Memory B cell (primary cell): ENCODE measurements at regions not wholly inside any gene's neighbourhood (a gene's known extent, or its start where the extent isn't known, plus 50 kb on each side); places are given as distances from the start of the nearest gene placed in this dataset.
"Not testable (repeated sequence)": the region's sequence is repeated elsewhere in the genome, so short reads cannot be mapped to it uniquely, and the experiment has no call there.

Experiments
- ATAC-seq: fragments of 150-1000 bp; cut with Tn5 transposase; 2 replicates; pipeline ENCODE4 v1.10.0; 2021; ENCODE audit warnings: low read depth, mild to moderate bottlenecking, moderate library complexity
- DNase-seq, 2 donors: peaks; one replicate each; pipeline ENCODE4 v3.0.0; 2022; ENCODE audit warnings: low spot score in 2 of 2
- H3K27ac Mint-ChIP-seq: one replicate; pipeline ENCODE4 v1.8.0; 2022; ENCODE audit warnings: mild to moderate bottlenecking, moderate library complexity, mixed read lengths
- H3K27me3 Mint-ChIP-seq: one replicate; pipeline ENCODE4 v1.8.0; 2022; ENCODE audit warnings: mixed read lengths
- H3K36me3 Mint-ChIP-seq: one replicate; pipeline ENCODE4 v1.8.0; 2022; ENCODE audit warnings: mild to moderate bottlenecking, mixed read lengths
- H3K4me1 Mint-ChIP-seq: one replicate; pipeline ENCODE4 v1.8.0; 2022; ENCODE audit warnings: mixed read lengths
- H3K4me3 Mint-ChIP-seq: one replicate; pipeline ENCODE4 v1.8.0; 2022; ENCODE audit warnings: mild to moderate bottlenecking, moderate library complexity, mixed read lengths
- H3K9me3 Mint-ChIP-seq: one replicate; pipeline ENCODE4 v1.8.0; 2022; ENCODE audit warnings: mixed read lengths

DNA sequence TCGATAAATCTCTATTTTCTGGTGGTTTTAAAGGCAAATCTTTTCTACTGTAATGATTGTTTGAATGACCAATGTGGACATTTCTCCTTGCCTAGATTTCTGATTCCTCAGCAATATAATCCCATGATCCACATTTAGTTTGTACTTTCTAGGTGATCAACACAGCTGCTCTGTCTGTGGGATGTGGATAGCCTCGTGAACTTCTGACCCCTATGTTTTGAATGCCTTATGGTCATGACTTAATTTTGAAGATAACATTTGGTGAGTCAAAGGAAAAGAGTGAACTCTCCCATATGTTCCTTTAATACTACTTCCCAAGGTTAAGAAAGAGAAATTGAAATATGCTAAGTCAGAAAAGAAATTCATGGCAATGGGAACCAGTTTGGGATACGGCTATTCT is 147.5 kb downstream of the CAVIN4 start:
- H3K27ac Mint-ChIP-seq, result no peak overlapping the region
- DNase-seq (no peak), ATAC-seq (no peak)
- no peaks in the 10 kb centered on the region for H3K9me3 Mint-ChIP-seq
- H3K4me1 Mint-ChIP-seq, result no peaks in the 10 kb centered on the region
- H3K36me3 Mint-ChIP-seq, result no peaks in the 10 kb centered on the region
- no peaks in the 10 kb centered on the region for H3K27me3 Mint-ChIP-seq
- no peak overlapping the region for H3K4me3 Mint-ChIP-seq

DNA sequence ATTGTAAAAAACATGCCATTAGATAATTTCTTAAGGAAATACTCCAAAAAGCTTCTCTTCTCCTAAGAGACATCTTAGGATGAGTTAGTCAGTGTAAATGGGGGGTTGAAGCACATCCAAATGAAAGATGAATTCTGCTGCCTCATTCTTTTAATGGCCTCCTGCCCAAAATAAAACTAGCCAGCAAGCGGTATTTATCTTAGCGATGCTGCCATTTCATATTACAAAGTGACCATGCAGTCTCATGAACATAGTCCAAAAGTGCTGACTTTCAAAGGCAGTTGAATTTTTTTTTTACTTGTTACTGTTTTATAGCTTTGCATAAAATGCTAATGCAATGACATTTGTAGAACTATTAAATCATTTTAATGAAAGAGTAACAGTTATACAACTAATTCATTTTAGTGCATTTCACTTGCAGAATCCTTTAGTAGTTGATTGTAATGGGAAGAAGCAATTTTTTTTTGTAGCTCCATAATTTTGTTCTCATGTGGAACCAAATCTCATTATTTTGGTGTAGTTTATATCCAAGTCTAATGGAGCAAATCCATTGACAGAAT is 151.5 kb downstream of the CAVIN4 start:
- Mint-ChIP-seq H3K4me1 (no peaks in the 10 kb centered on the region), H3K4me3 (no peak overlapping the region), H3K27me3 (no peaks in the 10 kb centered on the region), H3K27ac (no peak overlapping the region), H3K36me3 (no peaks in the 10 kb centered on the region), H3K9me3 (no peaks in the 10 kb centered on the region)
- DNase-seq (no peak), ATAC-seq (no peak)

DNA sequence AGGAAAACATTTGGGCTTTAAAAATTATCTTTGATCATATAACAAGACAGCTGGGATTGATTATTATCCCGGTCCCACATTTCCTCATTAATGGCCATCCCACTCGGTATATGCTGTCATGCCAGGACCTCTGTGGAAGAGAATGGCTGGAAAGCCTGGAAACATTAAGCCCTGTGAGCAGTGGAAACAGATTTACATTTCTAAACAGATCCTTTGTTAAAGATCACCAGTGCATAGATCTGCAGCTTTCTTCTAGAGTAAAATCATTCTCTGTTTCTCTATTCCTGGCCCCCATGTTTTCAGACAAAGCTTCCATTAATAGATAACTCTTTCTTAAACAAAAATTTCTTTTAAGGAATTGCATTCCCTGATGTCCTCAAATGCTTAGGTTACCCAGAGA is 152.2 kb downstream of the CAVIN4 start:
- Mint-ChIP-seq H3K27me3 (no peaks in the 10 kb centered on the region), H3K36me3 (no peaks in the 10 kb centered on the region), H3K9me3 (peaks cover 2% of the 10 kb centered on the region), H3K4me1 (no peaks in the 10 kb centered on the region), H3K4me3 (no peak overlapping the region), H3K27ac (no peak overlapping the region)
- DNase-seq (no peak), ATAC-seq (no peak)

DNA sequence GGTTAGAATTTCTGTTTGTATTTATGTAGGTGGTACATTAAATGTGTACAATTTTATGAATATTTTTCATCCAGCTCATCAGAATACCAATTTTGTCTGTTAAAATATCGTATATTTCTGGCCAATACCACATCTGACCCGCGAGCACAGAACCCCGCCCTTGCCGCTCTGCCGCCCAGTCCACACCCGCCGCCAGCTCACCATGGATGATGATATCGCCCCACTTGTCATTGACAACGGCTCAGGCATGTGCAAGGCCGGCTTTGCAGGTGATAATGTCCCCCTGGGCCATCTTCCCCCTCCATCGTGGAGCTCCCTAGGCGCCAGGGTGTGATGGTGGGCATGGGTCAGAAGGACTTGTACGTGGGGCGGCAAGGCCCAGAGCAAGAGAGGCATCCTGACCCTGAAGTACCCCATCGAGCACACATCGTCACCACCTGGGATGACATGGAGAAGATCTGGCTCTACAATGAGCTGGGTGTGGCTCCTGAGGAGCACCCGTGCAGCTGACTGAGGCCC is 153.2 kb downstream of the CAVIN4 start:
- ATAC-seq (no peak), DNase-seq (no peak)
- Mint-ChIP-seq H3K4me1 (no peaks in the 10 kb centered on the region), H3K27ac (no peak overlapping the region), H3K27me3 (no peaks in the 10 kb centered on the region), H3K9me3 (peaks cover 2% of the 10 kb centered on the region), H3K4me3 (no peak overlapping the region), H3K36me3 (no peaks in the 10 kb centered on the region)

DNA sequence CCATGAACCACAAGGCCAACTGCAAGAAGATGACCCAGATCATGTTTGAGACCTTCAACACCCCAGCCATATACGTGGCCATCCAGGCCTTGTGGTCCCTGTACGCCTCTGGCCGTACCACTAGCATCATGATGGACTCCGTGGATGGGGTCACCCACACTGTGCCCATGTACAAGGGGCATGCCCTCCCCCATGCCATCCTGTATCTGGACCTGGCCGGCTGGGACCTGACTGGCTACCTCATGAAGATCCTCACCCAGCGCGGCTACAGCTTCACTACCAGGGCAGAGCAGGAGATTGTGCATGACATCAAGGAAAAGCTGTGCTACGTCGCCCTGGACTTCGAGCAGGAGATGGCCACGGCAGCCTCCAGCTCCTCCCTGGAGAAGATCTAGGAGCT is 153.7 kb downstream of the CAVIN4 start:
- no peaks in the 10 kb centered on the region for H3K4me1 Mint-ChIP-seq
- H3K27ac Mint-ChIP-seq, result no peak overlapping the region
- peaks cover 2% of the 10 kb centered on the region for H3K9me3 Mint-ChIP-seq
- H3K4me3 Mint-ChIP-seq, result no peak overlapping the region
- no peak for DNase-seq
- ATAC-seq, result no peak
- no peaks in the 10 kb centered on the region for H3K36me3 Mint-ChIP-seq
- no peaks in the 10 kb centered on the region for H3K27me3 Mint-ChIP-seq

DNA sequence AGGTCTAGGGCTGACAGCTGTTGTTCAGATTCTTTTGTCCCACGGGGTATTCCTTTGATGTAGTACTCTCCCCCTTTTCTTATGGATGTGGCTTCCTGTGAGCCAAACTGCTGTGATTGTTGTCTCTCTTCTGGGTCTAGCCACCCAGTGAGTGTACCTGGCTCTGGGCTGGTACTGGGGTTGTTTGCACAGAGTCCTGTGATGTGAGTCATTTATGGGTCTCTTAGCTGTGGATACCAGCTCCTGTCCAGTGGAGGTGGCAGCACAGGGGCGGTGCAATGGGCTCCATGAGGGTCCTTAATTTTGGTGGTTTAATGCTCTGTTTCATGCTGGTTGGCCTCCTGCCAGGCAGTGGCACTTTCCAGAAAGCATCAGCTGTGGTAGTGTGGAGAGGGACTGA is 161.3 kb downstream of the CAVIN4 start:
- H3K4me1 Mint-ChIP-seq, result no peaks in the 10 kb centered on the region
- H3K36me3 Mint-ChIP-seq, result no peaks in the 10 kb centered on the region
- H3K9me3 Mint-ChIP-seq, result peaks cover 10% of the 10 kb centered on the region
- no peaks in the 10 kb centered on the region for H3K27me3 Mint-ChIP-seq
- ATAC-seq, result no peak
- no peak overlapping the region for H3K27ac Mint-ChIP-seq
- H3K4me3 Mint-ChIP-seq, result no peak overlapping the region
- DNase-seq, result no peak

DNA sequence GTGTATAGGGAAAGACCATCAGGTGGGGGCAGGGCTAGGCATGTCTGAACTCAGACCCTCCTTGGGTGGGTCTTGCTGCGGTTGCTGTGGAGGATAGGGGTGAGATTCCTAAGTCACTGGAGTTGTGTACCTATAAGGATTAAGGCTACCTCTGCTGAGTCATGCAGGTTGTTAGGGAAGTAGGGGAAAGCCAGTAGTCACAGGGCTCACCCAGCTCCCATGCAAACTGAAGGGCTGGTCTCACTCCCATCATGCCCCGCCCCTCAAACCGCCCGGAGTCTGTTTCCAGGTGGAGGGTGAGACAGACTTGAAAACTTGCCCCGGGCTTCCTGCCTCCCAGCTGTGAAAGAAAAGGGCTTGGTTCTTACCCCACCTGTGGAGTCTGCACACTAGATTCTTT is 161.8 kb downstream of the CAVIN4 start:
- H3K36me3 Mint-ChIP-seq, result no peaks in the 10 kb centered on the region
- peaks cover 10% of the 10 kb centered on the region for H3K9me3 Mint-ChIP-seq
- H3K4me3 Mint-ChIP-seq, result no peak overlapping the region
- no peaks in the 10 kb centered on the region for H3K4me1 Mint-ChIP-seq
- ATAC-seq, result no peak
- no peak for DNase-seq
- H3K27ac Mint-ChIP-seq, result no peak overlapping the region
- no peaks in the 10 kb centered on the region for H3K27me3 Mint-ChIP-seq

DNA sequence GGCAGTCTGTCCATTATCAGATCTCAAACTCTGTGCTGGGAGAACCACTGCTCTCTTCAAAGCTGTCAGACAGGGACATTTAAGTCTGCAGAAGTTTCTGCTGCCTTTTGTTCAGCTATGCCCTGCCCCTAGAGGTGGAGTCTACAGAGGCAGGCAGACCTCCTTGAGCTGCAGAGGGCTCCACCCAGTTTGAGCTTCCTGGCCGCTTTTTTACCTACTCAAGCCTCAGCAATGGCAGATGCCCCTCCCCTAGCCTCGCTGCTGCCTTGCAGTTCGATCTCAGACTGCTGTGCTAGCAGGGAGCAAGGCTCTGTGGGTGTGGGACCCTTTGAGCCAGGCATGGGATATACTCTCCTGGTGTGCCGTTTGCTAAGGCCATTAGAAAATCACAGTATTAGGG is 171.1 kb downstream of the CAVIN4 start:
- ATAC-seq, H3K9me3 Mint-ChIP-seq, H3K4me3 Mint-ChIP-seq, H3K27ac Mint-ChIP-seq, H3K27me3 Mint-ChIP-seq, H3K4me1 Mint-ChIP-seq, DNase-seq, H3K36me3 Mint-ChIP-seq: not testable (repeated sequence)

DNA sequence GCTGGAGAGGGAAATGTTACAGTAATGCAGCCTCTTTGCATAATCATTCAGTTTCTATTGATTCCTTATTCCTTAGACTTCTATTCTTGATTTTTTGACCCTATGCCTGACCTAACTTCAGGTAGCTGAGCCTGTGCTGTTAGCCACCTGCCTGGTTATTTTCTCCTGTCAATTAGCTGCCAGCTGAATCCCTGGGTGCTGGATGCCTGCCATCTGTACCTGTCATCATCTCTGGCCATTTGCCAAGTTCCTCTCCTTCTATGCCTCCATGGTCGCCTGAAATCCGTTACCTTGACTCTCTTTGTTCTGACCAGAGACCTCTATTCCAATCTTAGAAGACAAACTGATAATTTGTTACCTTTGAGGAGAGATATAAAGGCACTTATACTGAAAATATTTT is 178.3 kb downstream of the CAVIN4 start:
- Mint-ChIP-seq H3K4me3 (no peak overlapping the region), H3K4me1 (no peaks in the 10 kb centered on the region), H3K27me3 (peaks cover 5% of the 10 kb centered on the region), H3K9me3 (no peaks in the 10 kb centered on the region), H3K36me3 (no peaks in the 10 kb centered on the region), H3K27ac (no peak overlapping the region)
- ATAC-seq (no peak), DNase-seq (no peak)

DNA sequence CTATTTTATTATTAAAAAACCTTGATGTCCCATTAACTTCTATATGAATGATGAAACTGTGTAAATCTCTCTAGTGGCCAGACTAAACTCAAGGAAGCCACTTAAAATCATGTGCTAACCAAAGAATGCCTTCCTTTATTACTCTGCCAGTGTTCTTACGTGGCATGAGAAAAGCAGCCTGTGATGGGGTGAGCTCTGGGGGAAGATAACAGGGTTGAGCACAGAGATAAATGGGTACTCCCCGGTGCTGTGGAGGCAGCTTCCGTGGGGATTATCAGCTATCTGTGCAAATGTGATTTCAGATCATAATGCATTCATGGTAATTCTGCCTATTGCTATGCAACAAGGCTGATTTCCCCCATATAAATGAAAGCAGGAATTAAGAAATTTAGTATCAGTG is 181.3 kb downstream of the CAVIN4 start:
- H3K4me3 Mint-ChIP-seq, result no peak overlapping the region

DNA sequence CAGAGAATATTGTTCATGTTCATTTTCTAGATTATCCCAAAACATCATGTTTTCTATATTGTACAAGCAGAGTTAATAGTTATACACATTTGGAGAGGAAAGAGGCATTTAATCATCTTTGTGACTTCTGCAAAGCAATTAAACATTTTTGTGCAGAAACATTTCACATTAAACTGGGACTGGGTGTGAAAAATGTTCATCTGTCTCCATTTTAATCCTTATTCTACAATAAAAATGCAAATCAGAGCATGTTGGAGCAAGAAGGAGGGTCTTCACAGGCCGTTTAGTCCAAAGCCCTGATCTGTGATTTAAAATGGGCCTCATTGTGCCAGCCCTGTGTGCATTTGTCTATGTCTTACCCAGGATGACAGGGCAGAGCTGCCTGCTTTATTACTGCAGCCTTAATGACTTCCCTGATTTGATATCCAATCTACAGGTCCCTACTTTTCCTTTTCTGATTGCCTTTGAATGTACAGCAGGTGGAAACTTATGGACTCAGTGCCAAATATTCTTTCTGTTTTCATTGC is 183.5 kb downstream of the CAVIN4 start:
- Mint-ChIP-seq H3K27ac (no peak overlapping the region), H3K27me3 (peaks cover 5% of the 10 kb centered on the region), H3K9me3 (peaks cover 3% of the 10 kb centered on the region), H3K4me3 (no peak overlapping the region), H3K36me3 (no peaks in the 10 kb centered on the region), H3K4me1 (no peaks in the 10 kb centered on the region)
- ATAC-seq, result no peak
- no peak for DNase-seq

More for the DNA sequence above, 181.3 kb downstream of the CAVIN4 start:
- no peak overlapping the region for H3K27ac Mint-ChIP-seq
- DNase-seq, result no peak
- H3K4me1 Mint-ChIP-seq, result no peaks in the 10 kb centered on the region
- H3K9me3 Mint-ChIP-seq, result peaks cover 3% of the 10 kb centered on the region
- ATAC-seq, result no peak
- H3K27me3 Mint-ChIP-seq, result peaks cover 5% of the 10 kb centered on the region
- H3K36me3 Mint-ChIP-seq, result no peaks in the 10 kb centered on the region

DNA sequence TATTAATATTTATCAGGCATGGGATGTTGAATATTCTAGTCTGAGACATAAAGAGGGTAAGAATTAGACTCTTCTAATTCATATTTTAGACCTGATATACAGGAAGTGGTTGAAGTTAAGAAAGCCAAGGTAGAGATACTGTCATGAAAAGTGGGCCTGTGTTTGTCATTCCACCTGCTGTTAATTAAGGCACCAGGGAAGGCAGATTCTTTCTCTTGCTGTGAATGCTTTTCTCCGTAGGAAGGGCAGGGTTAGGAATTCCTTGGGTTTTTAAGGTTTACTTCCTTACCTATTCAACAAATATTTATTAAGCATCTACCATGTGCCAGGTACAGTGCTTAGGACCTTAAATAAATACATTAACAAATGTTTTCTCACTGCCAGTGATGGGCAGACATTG is 196.4 kb downstream of the CAVIN4 start:
- ATAC-seq, result no peak
- H3K4me1 Mint-ChIP-seq, result no peaks in the 10 kb centered on the region
- no peaks in the 10 kb centered on the region for H3K9me3 Mint-ChIP-seq
- no peaks in the 10 kb centered on the region for H3K36me3 Mint-ChIP-seq
- H3K4me3 Mint-ChIP-seq, result no peak overlapping the region
- DNase-seq, result no peak
- no peak overlapping the region for H3K27ac Mint-ChIP-seq
- peaks cover 2% of the 10 kb centered on the region for H3K27me3 Mint-ChIP-seq

DNA sequence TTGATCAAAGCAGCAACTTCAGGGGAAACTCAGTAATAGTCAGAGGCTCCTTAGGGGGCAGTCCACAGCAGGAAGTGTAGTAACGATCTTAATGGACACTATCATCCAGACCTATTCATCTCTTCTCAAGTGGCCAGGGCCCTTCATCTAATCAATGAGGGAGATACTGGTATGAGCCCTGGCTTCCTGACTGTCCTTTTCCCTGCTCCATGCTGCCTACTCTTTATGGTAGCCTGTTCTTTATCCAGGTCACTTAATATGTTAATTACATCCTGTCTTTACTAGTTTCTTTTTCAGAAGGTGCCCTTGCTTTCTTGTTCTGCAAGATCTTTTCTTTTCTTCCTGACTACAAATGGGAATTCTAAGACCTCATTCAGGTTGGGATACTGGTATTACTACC is 197.1 kb downstream of the CAVIN4 start:
- Mint-ChIP-seq H3K4me1 (no peaks in the 10 kb centered on the region), H3K27me3 (peaks cover 2% of the 10 kb centered on the region), H3K4me3 (no peak overlapping the region), H3K9me3 (no peaks in the 10 kb centered on the region), H3K36me3 (no peaks in the 10 kb centered on the region), H3K27ac (no peak overlapping the region)
- DNase-seq (no peak), ATAC-seq (no peak)

DNA sequence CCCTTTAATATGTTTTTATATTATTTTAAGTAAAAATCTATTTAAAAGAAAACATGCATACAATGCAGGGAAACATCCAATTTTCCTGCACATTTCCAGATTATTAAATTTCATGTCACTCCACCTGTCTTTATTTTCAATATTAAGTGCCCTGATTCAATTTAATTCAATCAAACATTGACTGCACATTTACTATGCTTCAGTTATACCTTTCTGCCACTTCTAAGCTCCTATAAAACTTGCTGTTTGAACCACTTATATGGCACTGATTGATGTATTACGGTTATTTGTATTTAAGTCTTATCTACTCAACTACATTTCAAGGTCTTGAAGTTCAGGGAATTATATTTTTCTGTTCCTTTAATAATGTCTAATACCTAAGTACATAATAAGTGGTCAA is 198.0 kb downstream of the CAVIN4 start:
- no peak for DNase-seq
- Mint-ChIP-seq H3K4me3 (no peak overlapping the region), H3K9me3 (no peaks in the 10 kb centered on the region), H3K27me3 (peaks cover 2% of the 10 kb centered on the region), H3K4me1 (no peaks in the 10 kb centered on the region), H3K27ac (no peak overlapping the region), H3K36me3 (no peaks in the 10 kb centered on the region)
- no peak for ATAC-seq

DNA sequence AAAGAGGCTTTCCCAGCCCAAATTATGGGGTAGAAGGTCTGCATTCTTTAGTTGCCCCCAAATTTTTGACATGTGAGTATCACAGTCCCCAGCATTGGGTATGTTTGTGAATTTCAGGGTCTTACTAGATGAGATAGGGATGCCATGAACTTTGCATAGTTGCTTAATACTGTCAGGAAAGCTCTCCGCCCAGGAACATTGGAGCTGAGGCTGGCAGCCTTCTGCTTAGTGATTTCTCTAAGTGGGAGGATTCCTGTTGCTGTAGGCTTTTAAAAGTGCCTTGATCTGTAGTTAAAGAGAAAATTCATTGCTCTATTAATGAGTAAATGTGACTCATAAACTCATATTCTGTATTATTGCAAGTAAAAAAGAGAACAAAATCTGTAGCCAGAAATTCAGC is 206.9 kb downstream of the CAVIN4 start:
- H3K27me3 Mint-ChIP-seq, result no peaks in the 10 kb centered on the region
- no peaks in the 10 kb centered on the region for H3K4me1 Mint-ChIP-seq
- peaks cover 3% of the 10 kb centered on the region for H3K9me3 Mint-ChIP-seq
- no peaks in the 10 kb centered on the region for H3K36me3 Mint-ChIP-seq
- DNase-seq (no peak), ATAC-seq (no peak)
- H3K4me3 Mint-ChIP-seq, result no peak overlapping the region
- H3K27ac Mint-ChIP-seq, result no peak overlapping the region
